Spleen (tissue), 11 donors: ENCODE measurements at regions not wholly inside any gene's neighbourhood (a gene's known extent, or its start where the extent isn't known, plus 50 kb on each side); places are given as distances from the start of the nearest gene placed in this dataset.

Source experiments
- DNase-seq: peaks from one replicate; pipeline ENCODE4 v3.0.0-alpha.2; 2020
- H3K27ac ChIP-seq, 8 donors: fragments of 200-600 bp; sonication (generic) in 7 of 8; 1 replicate in 4 of 8; 2 replicates in 4 of 8; pipeline versions ENCODE4 v1.5.0 to v1.8.0; 2016 to 2021; ENCODE audit warnings: inconsistent platforms in 4 of 8, mild to moderate bottlenecking in 4 of 8, moderate library complexity in 1 of 8
- H3K27me3 ChIP-seq, 7 donors: fragments of 200-600 bp; sonication (generic) in 6 of 7; replicated peaks in 1 of 7; 1 replicate in 4 of 7; 2 replicates in 3 of 7; pipeline versions ENCODE4 v1.5.0 to v1.8.0; 2016 to 2021; ENCODE audit warnings: inconsistent platforms in 3 of 7, mild to moderate bottlenecking in 1 of 7
- H3K36me3 ChIP-seq, 6 donors: fragments of 200-600 bp; sonication (generic) in 5 of 6; 1 replicate in 4 of 6; 2 replicates in 2 of 6; pipeline versions ENCODE4 v1.5.0 to v1.8.0; 2016 to 2021; ENCODE audit warnings: inconsistent platforms in 2 of 6
- H3K4me1 ChIP-seq, 6 donors: fragments of 200-600 bp; sonication (generic) in 5 of 6; 1 replicate in 3 of 6; 2 replicates in 3 of 6; pipeline versions ENCODE4 v1.5.0 to v1.8.0; 2016 to 2021; ENCODE audit warnings: inconsistent platforms in 3 of 6
- H3K4me3 ChIP-seq, 8 donors: fragments of 200-600 bp; sonication (generic) in 7 of 8; 1 replicate in 4 of 8; 2 replicates in 4 of 8; pipeline versions ENCODE4 v1.5.0 to v1.8.0; 2016 to 2021; ENCODE audit warnings: inconsistent platforms in 4 of 8, mild to moderate bottlenecking in 4 of 8, moderate library complexity in 2 of 8
- H3K9me3 ChIP-seq, 8 donors: fragments of 200-600 bp; sonication (generic) in 7 of 8; 1 replicate in 4 of 8; 2 replicates in 4 of 8; pipeline versions ENCODE4 v1.5.0 to v1.8.0; 2016 to 2021; ENCODE audit warnings: inconsistent platforms in 4 of 8
- CTCF ChIP-seq, 11 experiments: fragments of 200-600 bp in 7 of 11; fragments of 450-650 bp in 4 of 11; sonication (generic) in 4 of 11; IDR thresholded peaks in 8 of 11; conservative IDR thresholded peaks in 3 of 11; 1 replicate in 7 of 11; 2 replicates in 4 of 11; pipeline versions ENCODE4 v1.4.0 to v1.8.0; 2016 to 2021; ENCODE audit warnings: antibody characterized with exemption in 11 of 11, inconsistent platforms in 4 of 11, mild to moderate bottlenecking in 1 of 11
- POLR2A ChIP-seq, 3 donors: fragments of 450-650 bp; IDR thresholded peaks; one replicate each; pipeline ENCODE4 v1.5.1; 2017; ENCODE audit warnings: antibody characterized with exemption in 3 of 3, mild to moderate bottlenecking in 1 of 3
- POLR2AphosphoS5 ChIP-seq, 3 donors: sonication (generic); formaldehyde crosslinking; IDR thresholded peaks; one replicate each; pipeline ENCODE4 v1.5.1; 2017; ENCODE audit warnings: antibody characterized with exemption in 3 of 3
- WGBS, 5 donors: extraction: QIAGEN DNeasy Blood & Tissue Kit in 3 of 5; methylation state at CpG; one replicate each; pipeline versions ENCODE4 v1.1.5 to v1.1.7; 2013 to 2018; 5-methylcytosine and 5-hydroxymethylcytosine counted together
- intact Hi-C: fragments of 100-400 bp; cut with DNase I; formaldehyde crosslinking; loops from one replicate; pipeline ENCODE4 v1.15.0; 2023; ENCODE audit warnings: low total_unique reads
- donor health status: healthy with polysubstance abuse.
- donor health status: DM: no; HTN: no; CAD: no; lungs with moderate emphysema.
- donor health status: DM: no; HTN: no; CAD: no.
- donor health status: Bipolar disorder and iron deficiency.
- donor health status: healthy.
- donor health status: DM: no; HTN: no; CAD: no.
- donor health status: DM: yes; HTN: yes; CAD: no.

DNA sequence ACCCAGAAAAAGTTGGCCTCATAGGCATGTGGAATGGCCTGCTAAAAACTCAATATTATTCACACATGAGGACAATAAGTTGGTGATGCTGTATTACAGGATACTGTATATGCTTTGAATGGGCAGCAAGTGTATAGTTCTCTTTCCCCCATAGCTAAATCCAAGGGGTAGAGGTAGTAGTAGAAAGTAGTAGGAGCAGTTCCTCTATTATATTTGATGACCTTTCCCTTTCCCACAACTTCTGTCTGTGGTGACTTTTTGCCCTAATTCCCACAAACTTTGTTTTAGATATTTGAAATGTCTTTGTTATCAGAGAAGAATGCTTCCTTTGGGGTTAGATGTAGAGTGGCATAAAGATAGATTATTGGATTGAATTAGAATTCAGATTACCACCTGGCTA is 154.0 kb upstream of the STEAP4 start:
- intact Hi-C loops, result no loop called here
- Histone ChIP-seq H3K27ac (no peak overlapping the region), H3K27me3 (no peaks in the 10 kb centered on the region), H3K4me1 (no peaks in the 10 kb centered on the region), H3K9me3 (no peaks in the 10 kb centered on the region), H3K4me3 (no peak overlapping the region), H3K36me3 (no peaks in the 10 kb centered on the region)
- TF ChIP-seq POLR2A (IDR thresholded peaks at IDR 0.05), result no peak
- DNase-seq, result no peak

- no peaks in the 10 kb centered on the region for H3K27me3 ChIP-seq
- no peak for DNase-seq
- H3K36me3 ChIP-seq, result no peaks in the 10 kb centered on the region
- no peak for TF ChIP-seq CTCF (IDR thresholded peaks at IDR 0.05 in 8 of 11, conservative IDR thresholded peaks at IDR 0.05 in 3 of 11)
- TF ChIP-seq POLR2A (IDR thresholded peaks at IDR 0.05), result no peak
- TF ChIP-seq POLR2AphosphoS5 (IDR thresholded peaks at IDR 0.05), result no peak
- H3K9me3 ChIP-seq, result no peaks in the 10 kb centered on the region
- H3K4me1 ChIP-seq, result no peaks in the 10 kb centered on the region
- no peak overlapping the region for H3K27ac ChIP-seq
- H3K4me3 ChIP-seq, result no peak overlapping the region
- intact Hi-C loops, result no loop called here
Observed at GRCh38 chr7:88458946-88459345, 152.3 kb upstream of the STEAP4 start.

DNA sequence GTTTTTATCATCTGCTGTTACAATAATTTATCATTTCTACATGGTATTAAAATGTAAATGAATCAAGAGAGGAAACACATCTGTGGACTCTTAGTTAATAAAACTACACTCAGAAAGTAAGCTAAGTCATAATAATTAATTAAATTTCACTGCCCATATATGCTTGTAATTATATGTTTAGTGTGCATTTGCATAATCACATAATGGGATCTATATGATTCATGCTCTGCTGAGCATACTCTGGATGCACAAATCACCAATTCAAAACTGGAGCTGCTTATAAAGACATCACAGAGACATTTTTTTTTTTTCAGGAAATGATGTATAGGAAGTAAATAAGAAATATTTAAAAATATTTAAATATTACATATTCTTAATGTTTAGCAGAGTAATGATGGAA is 151.6 kb upstream of the STEAP4 start:
- Histone ChIP-seq H3K27ac (no peak overlapping the region), H3K36me3 (no peaks in the 10 kb centered on the region), H3K27me3 (no peaks in the 10 kb centered on the region), H3K4me1 (no peaks in the 10 kb centered on the region), H3K4me3 (no peak overlapping the region), H3K9me3 (no peaks in the 10 kb centered on the region)
- DNase-seq, result no peak
- TF ChIP-seq POLR2A (IDR thresholded peaks at IDR 0.05) (no peak), POLR2AphosphoS5 (IDR thresholded peaks at IDR 0.05) (no peak), CTCF (IDR thresholded peaks at IDR 0.05 in 8 of 11, conservative IDR thresholded peaks at IDR 0.05 in 3 of 11) (no peak)
- intact Hi-C loops, result no loop called here

DNA sequence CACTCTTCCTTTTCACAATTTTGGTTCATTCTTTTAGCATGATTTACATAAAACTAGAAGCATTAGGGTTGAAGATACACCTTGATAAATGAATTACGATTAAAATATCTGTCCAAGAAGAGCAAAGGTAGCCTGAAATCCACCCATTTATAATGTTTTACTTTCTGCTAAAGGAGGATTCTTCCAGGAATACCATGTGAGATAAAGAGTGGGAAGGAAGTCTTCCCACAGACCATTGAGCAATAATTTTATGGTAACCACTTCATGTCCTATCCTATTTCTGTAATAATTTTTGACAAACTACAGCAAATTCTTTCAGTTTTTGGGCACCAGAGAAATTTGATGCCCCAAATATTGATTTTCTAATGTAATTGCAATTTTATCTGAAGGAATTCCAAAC is 150.6 kb upstream of the STEAP4 start:
- no peak overlapping the region for H3K4me3 ChIP-seq
- H3K9me3 ChIP-seq, result no peaks in the 10 kb centered on the region
- WGBS, 5 donors, result 88 to 98% (median 94%) methylated on average over 1 of the region's 1 CpG
- no peak overlapping the region for H3K27ac ChIP-seq
- no peaks in the 10 kb centered on the region for H3K4me1 ChIP-seq
- intact Hi-C loops, result no loop called here
- DNase-seq, result no peak
- TF ChIP-seq POLR2AphosphoS5 (IDR thresholded peaks at IDR 0.05) (no peak), POLR2A (IDR thresholded peaks at IDR 0.05) (no peak), CTCF (IDR thresholded peaks at IDR 0.05 in 8 of 11, conservative IDR thresholded peaks at IDR 0.05 in 3 of 11) (no peak)
- no peaks in the 10 kb centered on the region for H3K27me3 ChIP-seq
- H3K36me3 ChIP-seq, result no peaks in the 10 kb centered on the region

DNA sequence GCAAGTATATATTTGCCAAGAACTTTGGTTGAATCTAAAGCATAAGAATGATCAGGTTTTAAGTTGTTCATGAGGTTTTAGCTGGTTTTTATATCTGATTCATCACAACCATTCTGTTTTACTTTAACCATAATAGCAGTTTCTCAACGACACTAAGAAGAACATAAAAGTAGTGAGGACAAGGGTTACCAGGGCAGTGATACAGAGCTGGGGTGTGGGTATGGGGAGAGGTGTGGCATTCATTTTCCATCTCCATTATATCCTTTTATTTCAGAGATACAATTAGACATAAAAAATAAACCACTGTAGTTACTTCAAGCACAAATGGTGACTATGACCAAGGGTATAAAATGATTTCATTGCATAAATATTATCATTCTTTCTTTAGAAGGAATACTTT is 149.8 kb upstream of the STEAP4 start:
- H3K36me3 ChIP-seq, result no peaks in the 10 kb centered on the region
- no peaks in the 10 kb centered on the region for H3K27me3 ChIP-seq
- no peak overlapping the region for H3K27ac ChIP-seq
- TF ChIP-seq CTCF (IDR thresholded peaks at IDR 0.05 in 8 of 11, conservative IDR thresholded peaks at IDR 0.05 in 3 of 11) (no peak), POLR2AphosphoS5 (IDR thresholded peaks at IDR 0.05) (no peak), POLR2A (IDR thresholded peaks at IDR 0.05) (no peak)
- DNase-seq, result no peak
- H3K4me1 ChIP-seq, result no peaks in the 10 kb centered on the region
- no peaks in the 10 kb centered on the region for H3K9me3 ChIP-seq
- intact Hi-C loops, result no loop called here
- WGBS, 5 donors, result 0 to 37% (median 33%) methylated on average over 1 of the region's 1 CpG
- H3K4me3 ChIP-seq, result no peak overlapping the region
